ENCODE measurements at regions not wholly inside any gene's neighbourhood (a gene's known extent, or its start where the extent isn't known, plus 50 kb on each side); places are given as distances from the start of the nearest gene placed in this dataset.

DNA sequence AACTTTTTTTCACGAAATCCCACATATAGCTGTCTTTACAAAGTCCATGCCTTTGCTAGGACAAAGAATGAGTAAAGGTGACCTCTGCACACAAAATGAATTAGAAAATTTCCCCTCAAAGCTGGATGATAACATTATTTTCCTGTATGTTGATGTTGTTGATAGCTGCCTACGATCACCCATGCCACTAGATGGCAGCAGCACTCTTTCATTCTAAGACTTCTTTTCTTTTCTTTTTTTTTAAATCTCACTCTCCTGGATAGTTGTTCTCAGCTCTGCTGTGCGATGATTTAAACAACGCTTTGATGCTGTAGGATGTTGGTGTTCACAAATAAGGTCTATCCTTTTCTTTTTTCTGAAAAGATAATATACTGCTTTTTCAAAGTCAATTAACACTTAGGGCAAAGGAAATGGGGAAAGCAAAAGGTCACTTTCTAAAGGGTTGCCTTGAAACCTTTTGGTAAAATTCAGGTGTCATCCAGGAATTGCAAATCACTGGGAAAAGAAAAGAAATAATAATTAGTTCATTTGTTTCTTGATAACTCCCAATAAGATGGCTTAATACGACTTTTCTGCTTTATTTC lies 266.8 kb downstream of the C4orf33 start:
- no peaks in the 10 kb centered on the region for H3K79me1 ChIP-seq (ENCODE audit: low read depth, low read length)
- no peak overlapping the region for H3K18ac ChIP-seq (ENCODE audit: low read length)
- H3K4me3 ChIP-seq (ENCODE audit: low read length in 2 of 2): no peak overlapping the region
- H3K9ac ChIP-seq (ENCODE audit: low read depth, low read length, poor library complexity): no peak overlapping the region
- H2BK15ac ChIP-seq (ENCODE audit: low read length): no peak overlapping the region
- H3K4ac ChIP-seq (ENCODE audit: low read length): no peak overlapping the region
- H4K8ac ChIP-seq (ENCODE audit: low read depth, low read length): no peak overlapping the region
- H2BK5ac ChIP-seq (ENCODE audit: low read length): no peak overlapping the region
- H4K91ac ChIP-seq (ENCODE audit: low read depth, low read length, poor library complexity): no peak overlapping the region
- no peaks in the 10 kb centered on the region for H3K9me3 ChIP-seq (replicated peaks in 1 of 2; ENCODE audit: control insufficient read depth in 2 of 2, insufficient read depth in 1 of 2, low read depth in 1 of 2, low read length in 2 of 2)
- no peak overlapping the region for H2AK5ac ChIP-seq (ENCODE audit: low read depth, low read length)
- H2AFZ ChIP-seq (ENCODE audit: low read length): no peak overlapping the region
- H2BK120ac ChIP-seq (ENCODE audit: low read depth, low read length): no peak overlapping the region
- no CpG with 5 or more reads among the region's 5 CpGs for WGBS, 2 donors (ENCODE audit: extremely low coverage in 2 of 2, insufficient read length in 2 of 2, insufficient replicate concordance in 1 of 2)
- H3K36me3 ChIP-seq (replicated peaks in 1 of 2; ENCODE audit: control insufficient read depth in 2 of 2, insufficient read depth in 2 of 2, low read length in 2 of 2): no peaks in the 10 kb centered on the region
- no peaks in the 10 kb centered on the region for H3K4me1 ChIP-seq (ENCODE audit: control insufficient read depth in 2 of 2, insufficient read depth in 1 of 2, low read depth in 1 of 2, low read length in 2 of 2)
- no peak overlapping the region for H3K27ac ChIP-seq (replicated peaks; ENCODE audit: low read length)
- no peak overlapping the region for H3K4me2 ChIP-seq (ENCODE audit: insufficient read depth, low read length, poor library complexity, severe bottlenecking)
- no peak overlapping the region for H3K23ac ChIP-seq (ENCODE audit: low read depth, low read length, poor library complexity)
- H3K14ac ChIP-seq (ENCODE audit: low read length): no peak overlapping the region
- no peak overlapping the region for H2BK12ac ChIP-seq (ENCODE audit: low read length)
- no peaks in the 10 kb centered on the region for H3K27me3 ChIP-seq (ENCODE audit: control insufficient read depth in 3 of 3, insufficient read depth in 3 of 3, low read depth in 1 of 3, low read length in 3 of 3)
- DNase-seq (ENCODE audit: low spot score): peak; percentile 81

DNA sequence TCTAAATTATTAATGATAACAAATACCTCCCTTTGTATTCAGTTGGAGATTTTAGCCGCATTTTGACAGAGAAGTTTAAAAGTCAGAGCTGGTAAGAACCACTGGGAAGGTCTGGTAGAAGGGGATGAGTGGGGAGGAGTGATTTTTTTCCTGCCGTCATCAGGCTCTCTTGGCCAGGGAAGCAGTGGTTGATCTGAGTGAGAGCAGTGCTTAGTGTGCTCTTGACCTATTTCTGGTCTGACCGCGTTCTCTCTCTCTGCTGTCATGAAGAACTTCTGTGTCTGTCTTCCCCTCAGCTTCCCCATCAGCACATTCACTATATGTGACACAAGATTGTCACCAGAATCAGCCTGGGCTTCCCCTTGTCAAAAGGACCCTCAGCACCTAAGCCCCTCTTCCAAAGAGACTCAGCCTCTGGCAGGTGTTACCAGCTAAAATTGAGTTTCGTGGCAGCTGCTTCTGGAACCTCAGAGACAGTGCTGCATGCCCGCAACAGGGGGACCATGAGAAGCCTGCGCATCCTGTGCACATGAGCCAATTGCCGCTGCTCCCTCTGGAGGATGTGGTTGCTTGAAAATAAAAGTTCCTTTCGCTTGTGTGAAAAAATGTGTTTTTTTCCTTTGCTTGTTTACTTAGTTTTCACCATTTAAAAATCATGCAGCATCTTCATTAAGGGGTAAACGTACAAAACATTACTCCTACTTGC lies 268.9 kb downstream of the C4orf33 start:
- Histone ChIP-seq H3K4me3 (ENCODE audit: low read length in 2 of 2) (no peak overlapping the region), H4K8ac (ENCODE audit: low read depth, low read length) (no peak overlapping the region), H2BK120ac (ENCODE audit: low read depth, low read length) (no peak overlapping the region), H3K9me3 (replicated peaks in 1 of 2; ENCODE audit: control insufficient read depth in 2 of 2, insufficient read depth in 1 of 2, low read depth in 1 of 2, low read length in 2 of 2) (no peaks in the 10 kb centered on the region), H3K18ac (ENCODE audit: low read length) (no peak overlapping the region), H3K4ac (ENCODE audit: low read length) (no peak overlapping the region), H3K79me1 (ENCODE audit: low read depth, low read length) (no peaks in the 10 kb centered on the region), H2AK5ac (ENCODE audit: low read depth, low read length) (no peak overlapping the region), H3K9ac (ENCODE audit: low read depth, low read length, poor library complexity) (no peak overlapping the region), H3K27ac (replicated peaks; ENCODE audit: low read length) (no peak overlapping the region), H2AFZ (ENCODE audit: low read length) (no peak overlapping the region), H3K4me1 (ENCODE audit: control insufficient read depth in 2 of 2, insufficient read depth in 1 of 2, low read depth in 1 of 2, low read length in 2 of 2) (no peaks in the 10 kb centered on the region), H2BK5ac (ENCODE audit: low read length) (no peak overlapping the region), H3K4me2 (ENCODE audit: insufficient read depth, low read length, poor library complexity, severe bottlenecking) (no peak overlapping the region), H2BK12ac (ENCODE audit: low read length) (no peak overlapping the region), H3K27me3 (ENCODE audit: control insufficient read depth in 3 of 3, insufficient read depth in 3 of 3, low read depth in 1 of 3, low read length in 3 of 3) (no peaks in the 10 kb centered on the region), H3K23ac (ENCODE audit: low read depth, low read length, poor library complexity) (no peak overlapping the region), H3K36me3 (replicated peaks in 1 of 2; ENCODE audit: control insufficient read depth in 2 of 2, insufficient read depth in 2 of 2, low read length in 2 of 2) (no peaks in the 10 kb centered on the region), H2BK15ac (ENCODE audit: low read length) (no peak overlapping the region), H4K91ac (ENCODE audit: low read depth, low read length, poor library complexity) (no peak overlapping the region), H3K14ac (ENCODE audit: low read length) (no peak overlapping the region)
- no peak for DNase-seq (ENCODE audit: low spot score)
- no CpG with 5 or more reads among the region's 10 CpGs for WGBS, 2 donors (ENCODE audit: extremely low coverage in 2 of 2, insufficient read length in 2 of 2, insufficient replicate concordance in 1 of 2)

DNA sequence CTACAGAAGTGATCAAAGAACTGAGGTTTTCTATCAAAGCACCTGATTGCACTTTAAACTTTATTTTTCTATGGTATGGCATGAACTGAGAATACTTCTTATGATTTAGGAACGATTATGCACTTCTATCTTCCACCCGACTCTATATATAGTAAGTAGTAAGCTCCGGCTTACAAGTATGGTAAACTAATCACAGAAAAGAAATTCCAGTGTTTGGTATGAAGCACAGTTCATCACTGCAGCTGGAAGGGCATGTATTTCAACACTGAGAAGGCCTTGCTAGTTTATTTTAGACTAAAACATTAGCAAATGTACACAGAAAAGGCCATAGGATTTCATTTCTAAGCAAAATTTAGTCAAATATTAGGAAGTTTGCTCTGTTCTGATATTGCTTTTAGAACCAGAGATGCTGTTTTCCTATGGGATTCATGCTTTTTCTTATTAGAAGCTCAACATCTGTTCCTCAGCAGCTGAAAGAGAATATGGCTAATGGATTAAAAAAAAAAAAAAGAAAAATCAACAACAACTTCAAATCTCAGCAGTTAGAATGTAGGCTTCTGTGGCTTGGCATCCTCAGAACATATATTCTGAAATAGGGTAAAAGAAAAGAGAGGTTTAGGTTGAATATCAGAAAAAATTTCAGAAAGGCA lies 273.5 kb downstream of the C4orf33 start:
- Histone ChIP-seq H4K91ac (ENCODE audit: low read depth, low read length, poor library complexity) (no peak overlapping the region), H3K4ac (ENCODE audit: low read length) (no peak overlapping the region), H3K79me1 (ENCODE audit: low read depth, low read length) (no peaks in the 10 kb centered on the region), H2BK120ac (ENCODE audit: low read depth, low read length) (no peak overlapping the region), H2BK15ac (ENCODE audit: low read length) (no peak overlapping the region), H3K27me3 (ENCODE audit: control insufficient read depth in 3 of 3, insufficient read depth in 3 of 3, low read depth in 1 of 3, low read length in 3 of 3) (no peaks in the 10 kb centered on the region), H3K4me1 (ENCODE audit: control insufficient read depth in 2 of 2, insufficient read depth in 1 of 2, low read depth in 1 of 2, low read length in 2 of 2) (peaks cover 0 to 5% of the 10 kb centered on the region in 2 donors), H3K23ac (ENCODE audit: low read depth, low read length, poor library complexity) (no peak overlapping the region), H3K27ac (replicated peaks; ENCODE audit: low read length) (no peak overlapping the region), H3K36me3 (replicated peaks in 1 of 2; ENCODE audit: control insufficient read depth in 2 of 2, insufficient read depth in 2 of 2, low read length in 2 of 2) (no peaks in the 10 kb centered on the region), H2AFZ (ENCODE audit: low read length) (no peak overlapping the region), H2BK5ac (ENCODE audit: low read length) (no peak overlapping the region), H3K4me2 (ENCODE audit: insufficient read depth, low read length, poor library complexity, severe bottlenecking) (no peak overlapping the region), H3K9ac (ENCODE audit: low read depth, low read length, poor library complexity) (no peak overlapping the region), H3K9me3 (replicated peaks in 1 of 2; ENCODE audit: control insufficient read depth in 2 of 2, insufficient read depth in 1 of 2, low read depth in 1 of 2, low read length in 2 of 2) (no peaks in the 10 kb centered on the region), H3K18ac (ENCODE audit: low read length) (no peak overlapping the region), H3K4me3 (ENCODE audit: low read length in 2 of 2) (no peak overlapping the region), H4K8ac (ENCODE audit: low read depth, low read length) (no peak overlapping the region), H2BK12ac (ENCODE audit: low read length) (no peak overlapping the region), H2AK5ac (ENCODE audit: low read depth, low read length) (no peak overlapping the region), H3K14ac (ENCODE audit: low read length) (no peak overlapping the region)
- DNase-seq (ENCODE audit: low spot score): no peak
- no CpG with 5 or more reads among the region's 3 CpGs for WGBS, 2 donors (ENCODE audit: extremely low coverage in 2 of 2, insufficient read length in 2 of 2, insufficient replicate concordance in 1 of 2)

DNA sequence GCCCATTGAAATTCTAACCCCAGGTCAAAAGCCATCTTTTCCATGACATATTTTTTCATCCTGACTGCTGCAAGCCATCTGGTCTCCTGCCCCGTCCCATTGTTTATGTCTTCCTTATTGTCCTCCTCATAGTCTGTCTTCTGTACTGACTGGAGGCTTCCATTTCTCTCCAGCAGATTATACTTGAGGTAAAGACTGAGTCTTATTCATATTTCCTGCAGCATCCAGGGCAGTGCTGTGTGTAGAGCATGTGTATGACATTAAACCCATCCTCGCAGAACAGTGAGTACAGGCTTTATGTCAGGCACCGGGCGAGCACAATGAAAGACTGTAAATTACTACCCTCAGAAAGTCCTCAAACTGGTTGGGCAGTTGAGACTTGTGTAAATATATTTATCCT lies 275.1 kb downstream of the C4orf33 start:
- H3K9me3 ChIP-seq (replicated peaks in 1 of 2; ENCODE audit: control insufficient read depth in 2 of 2, insufficient read depth in 1 of 2, low read depth in 1 of 2, low read length in 2 of 2): no peaks in the 10 kb centered on the region
- no peak overlapping the region for H4K8ac ChIP-seq (ENCODE audit: low read depth, low read length)
- H2BK5ac ChIP-seq (ENCODE audit: low read length): no peak overlapping the region
- no peak overlapping the region for H3K14ac ChIP-seq (ENCODE audit: low read length)
- H2AK5ac ChIP-seq (ENCODE audit: low read depth, low read length): no peak overlapping the region
- no peak overlapping the region for H2BK15ac ChIP-seq (ENCODE audit: low read length)
- peaks cover 0 to 5% of the 10 kb centered on the region in 2 donors for H3K4me1 ChIP-seq (ENCODE audit: control insufficient read depth in 2 of 2, insufficient read depth in 1 of 2, low read depth in 1 of 2, low read length in 2 of 2)
- no CpG with 5 or more reads among the region's 4 CpGs for whole genome bisulfite sequencing, 2 donors (ENCODE audit: extremely low coverage in 2 of 2, insufficient read length in 2 of 2, insufficient replicate concordance in 1 of 2)
- no peak overlapping the region for H4K91ac ChIP-seq (ENCODE audit: low read depth, low read length, poor library complexity)
- no peak overlapping the region for H2BK12ac ChIP-seq (ENCODE audit: low read length)
- H3K27me3 ChIP-seq (ENCODE audit: control insufficient read depth in 3 of 3, insufficient read depth in 3 of 3, low read depth in 1 of 3, low read length in 3 of 3): no peaks in the 10 kb centered on the region
- H3K18ac ChIP-seq (ENCODE audit: low read length): no peak overlapping the region
- no peak overlapping the region for H3K27ac ChIP-seq (replicated peaks; ENCODE audit: low read length)
- H3K23ac ChIP-seq (ENCODE audit: low read depth, low read length, poor library complexity): no peak overlapping the region
- H3K4me3 ChIP-seq (ENCODE audit: low read length in 2 of 2): no peak overlapping the region
- H3K4ac ChIP-seq (ENCODE audit: low read length): no peak overlapping the region
- no peaks in the 10 kb centered on the region for H3K36me3 ChIP-seq (replicated peaks in 1 of 2; ENCODE audit: control insufficient read depth in 2 of 2, insufficient read depth in 2 of 2, low read length in 2 of 2)
- H3K9ac ChIP-seq (ENCODE audit: low read depth, low read length, poor library complexity): no peak overlapping the region
- no peak overlapping the region for H3K4me2 ChIP-seq (ENCODE audit: insufficient read depth, low read length, poor library complexity, severe bottlenecking)
- no peak overlapping the region for H2BK120ac ChIP-seq (ENCODE audit: low read depth, low read length)
- no peak for DNase-seq (ENCODE audit: low spot score)
- H2AFZ ChIP-seq (ENCODE audit: low read length): peak overlapping the region; percentile 6
- no peaks in the 10 kb centered on the region for H3K79me1 ChIP-seq (ENCODE audit: low read depth, low read length)

Data from neuronal stem cell (in vitro differentiated cells).